ENCODE measurements at regions not wholly inside any gene's neighbourhood (a gene's known extent, or its start where the extent isn't known, plus 50 kb on each side); places are given as distances from the start of the nearest gene placed in this dataset.
A peak's percentile ranks its signal among the peaks of the same experiment; 100 is the strongest.
"Not testable (repeated sequence)": the region's sequence is repeated elsewhere in the genome, so short reads cannot be mapped to it uniquely, and the experiment has no call there.

DNA sequence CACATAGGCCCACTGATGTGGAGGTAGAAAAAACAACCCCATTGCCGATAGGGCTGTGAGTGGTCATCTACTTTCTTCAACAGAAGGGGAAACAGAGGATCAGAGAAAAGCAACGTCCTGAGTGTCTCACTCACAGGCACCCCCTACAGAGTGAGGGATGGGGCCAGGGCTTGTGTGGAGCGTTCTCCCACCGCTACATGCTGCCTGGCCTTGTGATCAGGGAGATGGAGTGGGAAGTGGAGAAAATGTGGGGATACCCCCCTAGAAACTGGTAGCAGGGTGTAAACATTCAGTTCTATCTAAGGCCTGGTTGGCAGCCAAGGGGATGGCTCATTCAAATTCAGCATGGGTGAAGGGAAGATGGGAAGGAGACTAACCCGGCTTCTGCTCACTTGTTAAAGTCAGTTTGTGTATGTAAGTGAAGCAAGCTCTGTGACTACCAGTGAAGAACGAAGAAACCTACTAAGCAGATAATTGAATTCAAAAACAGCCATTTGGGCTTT is 73.0 kb upstream of the NAV2 start:
- Mint-ChIP-seq H3K27me3 (peaks cover 18% of the 10 kb centered on the region), H3K36me3 (no peaks in the 10 kb centered on the region), H3K9me3 (peaks cover 8% of the 10 kb centered on the region), H3K4me1 (no peaks in the 10 kb centered on the region), H3K4me3 (no peak overlapping the region), H3K27ac (no peak overlapping the region)
- no peak for ATAC-seq

DNA sequence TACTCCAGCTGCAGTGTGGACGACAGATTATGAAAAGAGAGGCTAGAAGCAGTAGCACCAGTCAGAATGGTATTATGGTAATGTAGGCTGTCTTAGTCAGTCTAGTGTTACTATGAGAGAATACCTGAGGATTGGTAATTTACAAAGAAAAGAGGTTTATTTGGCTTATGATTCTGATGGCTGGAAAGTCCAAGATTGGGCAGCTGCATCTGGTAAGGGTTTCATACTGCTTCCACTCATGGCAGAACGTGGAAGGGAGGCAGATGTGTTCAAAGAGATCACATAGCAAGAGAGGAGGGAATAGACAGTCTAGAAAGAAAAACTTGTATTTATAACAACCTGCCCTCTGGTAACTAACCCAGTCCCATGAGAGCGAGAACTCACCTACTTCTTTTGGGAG is 77.3 kb upstream of the NAV2 start:
- Mint-ChIP-seq H3K36me3 (no peaks in the 10 kb centered on the region), H3K9me3 (peaks cover 9% of the 10 kb centered on the region), H3K27ac (no peak overlapping the region), H3K27me3 (peaks cover 19% of the 10 kb centered on the region), H3K4me1 (no peaks in the 10 kb centered on the region), H3K4me3 (no peak overlapping the region)
- no peak for ATAC-seq

DNA sequence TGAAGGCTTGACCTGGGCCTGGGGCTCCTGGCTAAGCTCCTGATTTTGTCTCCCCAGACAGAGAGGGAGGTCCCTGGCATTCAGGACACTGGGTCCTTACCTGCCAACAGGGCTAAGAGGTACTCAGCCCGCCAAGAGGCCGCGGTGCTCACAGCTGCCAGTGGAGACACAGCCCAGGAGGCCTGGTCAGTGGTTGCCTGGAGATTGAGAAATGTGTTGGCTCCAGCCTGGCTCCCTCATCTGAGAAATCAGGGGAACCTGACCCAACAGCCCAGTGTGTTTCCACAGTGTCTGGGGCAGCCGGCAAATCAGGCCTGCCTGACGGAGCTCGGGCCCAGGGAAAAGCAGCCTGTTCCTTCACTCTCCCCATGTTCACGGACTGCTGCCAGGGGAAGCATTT is 79.4 kb upstream of the NAV2 start:
- H3K9me3 Mint-ChIP-seq, result peaks cover 9% of the 10 kb centered on the region

DNA sequence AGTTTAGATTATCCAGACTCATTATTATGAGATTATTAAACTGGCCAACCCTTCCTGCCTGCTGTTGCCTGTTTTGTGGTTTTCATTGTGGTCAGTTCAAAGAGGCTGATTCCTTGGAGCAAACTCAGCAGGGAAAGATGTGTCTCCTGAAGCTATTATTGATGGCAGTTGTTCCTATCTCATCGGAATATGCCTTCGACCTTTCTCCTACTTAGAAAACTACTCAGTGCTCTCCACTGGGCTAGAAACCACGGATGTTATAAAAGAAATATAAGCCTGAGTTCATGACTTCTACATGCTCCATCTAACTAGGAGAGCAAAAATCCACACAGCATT is 80.2 kb upstream of the NAV2 start:
- ATAC-seq, result no peak
- Mint-ChIP-seq H3K4me3 (no peak overlapping the region), H3K36me3 (no peaks in the 10 kb centered on the region), H3K9me3 (peaks cover 9% of the 10 kb centered on the region), H3K27me3 (peaks cover 46% of the 10 kb centered on the region), H3K27ac (no peak overlapping the region), H3K4me1 (no peaks in the 10 kb centered on the region)

More for the DNA sequence above, 79.4 kb upstream of the NAV2 start:
- H3K4me1 Mint-ChIP-seq, result no peaks in the 10 kb centered on the region
- H3K36me3 Mint-ChIP-seq, result no peaks in the 10 kb centered on the region
- peaks cover 38% of the 10 kb centered on the region for H3K27me3 Mint-ChIP-seq
- peak; percentile 5 for ATAC-seq
- no peak overlapping the region for H3K27ac Mint-ChIP-seq
- H3K4me3 Mint-ChIP-seq, result no peak overlapping the region

GRCh38 chr11:19631712-19632498 is 80.7 kb upstream of the NAV2 start:
- Mint-ChIP-seq H3K4me1 (no peaks in the 10 kb centered on the region), H3K27me3 (peaks cover 52% of the 10 kb centered on the region), H3K9me3 (peaks cover 9% of the 10 kb centered on the region), H3K27ac (no peak overlapping the region), H3K4me3 (no peak overlapping the region), H3K36me3 (no peaks in the 10 kb centered on the region)
- ATAC-seq, result no peak

GRCh38 chr11:19628018-19628417 is 84.6 kb upstream of the NAV2 start:
- Mint-ChIP-seq H3K9me3 (peaks cover 7% of the 10 kb centered on the region), H3K4me3 (no peak overlapping the region), H3K36me3 (no peaks in the 10 kb centered on the region), H3K27ac (no peak overlapping the region), H3K4me1 (no peaks in the 10 kb centered on the region), H3K27me3 (peaks cover 50% of the 10 kb centered on the region)
- no peak for ATAC-seq

GRCh38 chr11:19627566-19627965 is 85.1 kb upstream of the NAV2 start:
- peaks cover 7% of the 10 kb centered on the region for H3K9me3 Mint-ChIP-seq
- no peaks in the 10 kb centered on the region for H3K4me1 Mint-ChIP-seq
- H3K27ac Mint-ChIP-seq, result no peak overlapping the region
- no peak for ATAC-seq
- H3K4me3 Mint-ChIP-seq, result no peak overlapping the region
- no peaks in the 10 kb centered on the region for H3K36me3 Mint-ChIP-seq
- peaks cover 46% of the 10 kb centered on the region for H3K27me3 Mint-ChIP-seq

DNA sequence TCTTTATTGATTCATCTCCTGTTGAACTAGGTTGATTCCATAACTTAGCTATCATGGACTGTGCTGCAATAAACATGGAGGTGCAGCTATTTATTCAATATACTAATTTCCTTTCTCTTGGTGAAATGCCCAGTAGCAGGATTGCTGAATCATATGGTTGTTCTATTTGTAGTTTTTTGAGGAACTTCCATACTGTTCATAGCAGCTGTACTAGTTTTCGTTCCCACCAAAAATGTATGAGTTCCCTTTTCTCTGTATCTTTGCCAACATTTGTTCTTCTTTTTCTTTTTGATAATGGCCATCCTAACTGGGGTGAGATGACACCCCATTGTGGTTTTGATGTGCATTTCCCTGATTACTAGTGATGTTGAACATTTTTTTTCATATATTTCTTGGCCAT is 87.2 kb upstream of the NAV2 start:
- Mint-ChIP-seq H3K4me1 (no peaks in the 10 kb centered on the region), H3K27ac (no peak overlapping the region), H3K36me3 (no peaks in the 10 kb centered on the region), H3K9me3 (peaks cover 12% of the 10 kb centered on the region), H3K27me3 (peaks cover 36% of the 10 kb centered on the region), H3K4me3 (no peak overlapping the region)
- ATAC-seq, result no peak

- Mint-ChIP-seq H3K36me3 (no peaks in the 10 kb centered on the region), H3K4me1 (no peaks in the 10 kb centered on the region), H3K9me3 (peaks cover 14% of the 10 kb centered on the region), H3K27ac (no peak overlapping the region), H3K4me3 (no peak overlapping the region), H3K27me3 (no peaks in the 10 kb centered on the region)
- ATAC-seq, result no peak
Measured at GRCh38 chr11:19617696-19618523, 94.7 kb upstream of the NAV2 start.

GRCh38 chr11:19615341-19616183 is 97.1 kb upstream of the NAV2 start:
- Mint-ChIP-seq H3K4me1 (no peaks in the 10 kb centered on the region), H3K4me3 (no peak overlapping the region), H3K27me3 (no peaks in the 10 kb centered on the region), H3K27ac (no peak overlapping the region), H3K36me3 (peaks cover 6% of the 10 kb centered on the region), H3K9me3 (peaks cover 26% of the 10 kb centered on the region)
- ATAC-seq, result no peak

GRCh38 chr11:19614370-19614940 is 98.2 kb upstream of the NAV2 start:
- no peak for ATAC-seq
- no peaks in the 10 kb centered on the region for H3K4me1 Mint-ChIP-seq
- H3K27ac Mint-ChIP-seq, result no peak overlapping the region
- peaks cover 1% of the 10 kb centered on the region for H3K27me3 Mint-ChIP-seq
- peaks cover 29% of the 10 kb centered on the region for H3K9me3 Mint-ChIP-seq
- H3K4me3 Mint-ChIP-seq, result no peak overlapping the region
- H3K36me3 Mint-ChIP-seq, result peaks cover 6% of the 10 kb centered on the region

- not testable (repeated sequence) for H3K27ac Mint-ChIP-seq, H3K4me1 Mint-ChIP-seq, H3K4me3 Mint-ChIP-seq, ATAC-seq, H3K36me3 Mint-ChIP-seq
- peaks cover 11% of the 10 kb centered on the region for H3K27me3 Mint-ChIP-seq
- H3K9me3 Mint-ChIP-seq, result peaks cover 20% of the 10 kb centered on the region
Measured at GRCh38 chr11:19612025-19612424, 100.6 kb upstream of the NAV2 start.

DNA sequence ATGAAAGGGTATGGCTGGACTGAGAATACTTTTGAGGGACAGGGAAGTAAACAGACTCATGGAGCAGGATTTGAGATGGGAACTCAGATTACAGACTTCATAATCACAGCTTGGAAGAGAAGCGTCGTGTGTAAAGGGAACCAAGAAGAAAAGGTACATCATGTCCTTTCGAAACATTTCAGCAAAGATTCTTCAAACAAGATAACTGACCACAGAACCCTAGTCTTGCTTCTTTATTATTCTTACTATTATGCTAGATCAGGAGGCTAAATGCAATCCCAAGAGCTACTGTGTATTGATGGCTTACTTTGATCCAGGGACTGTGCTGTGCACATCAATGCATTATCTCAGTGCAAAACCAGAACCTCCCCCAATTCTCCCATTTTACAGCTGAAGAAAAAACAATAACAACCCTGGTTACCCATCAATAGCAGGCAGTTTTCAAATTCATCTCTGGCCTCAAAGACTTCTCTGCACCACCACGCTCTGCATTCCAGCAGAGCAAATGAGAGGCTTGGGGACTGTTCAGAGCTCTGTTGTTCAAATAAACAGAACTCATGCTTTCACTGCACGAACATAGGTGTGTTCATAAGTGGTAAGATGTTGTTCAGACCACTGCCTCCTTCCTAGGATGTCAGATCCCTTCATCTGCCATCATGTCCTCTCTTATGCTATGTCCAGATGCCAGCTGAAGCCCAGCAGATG is 104.8 kb upstream of the NAV2 start:
- Mint-ChIP-seq H3K4me3 (no peak overlapping the region), H3K9me3 (peaks cover 32% of the 10 kb centered on the region), H3K4me1 (no peaks in the 10 kb centered on the region), H3K36me3 (peaks cover 5% of the 10 kb centered on the region), H3K27me3 (peaks cover 23% of the 10 kb centered on the region), H3K27ac (no peak overlapping the region)
- ATAC-seq, result no peak

- H3K9me3 Mint-ChIP-seq, result peaks cover 28% of the 10 kb centered on the region
- H3K27ac Mint-ChIP-seq, result no peak overlapping the region
- ATAC-seq, result no peak
- H3K4me3 Mint-ChIP-seq, result no peak overlapping the region
- no peaks in the 10 kb centered on the region for H3K36me3 Mint-ChIP-seq
- no peaks in the 10 kb centered on the region for H3K4me1 Mint-ChIP-seq
- H3K27me3 Mint-ChIP-seq, result peaks cover 29% of the 10 kb centered on the region
Measured at GRCh38 chr11:19606856-19607655, 105.6 kb upstream of the NAV2 start.
